T-cell (primary cell): ENCODE measurements at regions not wholly inside any gene's neighbourhood (a gene's known extent, or its start where the extent isn't known, plus 50 kb on each side); places are given as distances from the start of the nearest gene placed in this dataset.
"Not testable (repeated sequence)": the region's sequence is repeated elsewhere in the genome, so short reads cannot be mapped to it uniquely, and the experiment has no call there.

Experiments
- ATAC-seq, 4 experiments: fragments of 200-7000 bp in 3 of 4; fragments of 150-1000 bp in 1 of 4; cut with Tn5 transposase; replicated peaks in 1 of 4; 1 replicate in 3 of 4; 2 replicates in 1 of 4; pipeline ENCODE4 v1.10.0; 2021; ENCODE audit warnings: moderate library complexity in 3 of 4, mild to moderate bottlenecking in 2 of 4, moderate number of reproducible peaks in 1 of 4
- CTCF ChIA-PET, 2 donors: fragments of 300-600 bp; sonication (Branson Sonifier 250); formaldehyde crosslinking; loops; one replicate each; lab custom pipeline; 2022; ENCODE audit warnings: antibody characterized with exemption in 2 of 2; lab: Charles Lee
- POLR2A ChIA-PET, 2 donors: fragments of 300-600 bp; sonication (Branson Sonifier 250); formaldehyde crosslinking; loops; one replicate each; lab custom pipeline; 2022; ENCODE audit warnings: antibody characterized with exemption in 2 of 2; lab: Charles Lee
- DNase-seq, 35 experiments: peaks; one replicate each; pipeline versions ENCODE4 v3.0.0 to v3.0.0-alpha.2; 2013 to 2023
- H3K27ac ChIP-seq: one replicate; pipeline ENCODE4 v1.5.1; 2013; ENCODE audit warnings: low read length
- H3K27me3 ChIP-seq, 2 experiments: replicated peaks in 1 of 2; 1 replicate in 1 of 2; 2 replicates in 1 of 2; pipeline versions ENCODE4 v1.6.1 to v1.7.0; 2013; ENCODE audit warnings: low read length in 1 of 2, mixed read lengths in 1 of 2; ENCODE audit not compliant: control insufficient read depth in 2 of 2, insufficient read depth in 2 of 2; ENCODE audit errors: extremely low read depth in 1 of 2
- H3K36me3 ChIP-seq, 2 donors: 1 replicate in 1 of 2; 2 replicates in 1 of 2; pipeline versions ENCODE4 v1.6.1 to v1.7.0; 2013; ENCODE audit warnings: low read length in 1 of 2; ENCODE audit not compliant: control insufficient read depth in 2 of 2, insufficient read depth in 1 of 2; ENCODE audit errors: extremely low read depth in 1 of 2
- H3K4me1 ChIP-seq, 2 experiments: 1 replicate in 1 of 2; 2 replicates in 1 of 2; pipeline versions ENCODE4 v1.6.1 to v1.7.0; 2013; ENCODE audit warnings: low read length in 2 of 2, mixed read lengths in 1 of 2; ENCODE audit not compliant: insufficient read depth in 2 of 2, control insufficient read depth in 1 of 2; ENCODE audit errors: extremely low read depth in 1 of 2
- H3K4me3 ChIP-seq, 2 donors: 1 replicate in 1 of 2; 2 replicates in 1 of 2; pipeline versions ENCODE4 v1.5.1 to v1.7.0; 2013; ENCODE audit warnings: mild to moderate bottlenecking in 2 of 2, low read length in 1 of 2, moderate library complexity in 1 of 2; ENCODE audit not compliant: control insufficient read depth in 1 of 2; ENCODE audit errors: extremely low read depth in 1 of 2
- H3K9me3 ChIP-seq: 2 replicates; pipeline ENCODE4 v1.7.0; 2013
- H3K27ac Mint-ChIP-seq, 2 donors: one replicate each; pipeline ENCODE4 v1.8.0; 2020 to 2021; ENCODE audit warnings: mild to moderate bottlenecking in 2 of 2, mixed read lengths in 2 of 2
- H3K27me3 Mint-ChIP-seq, 2 donors: one replicate each; pipeline ENCODE4 v1.8.0; 2021 to 2022; ENCODE audit warnings: mixed read lengths in 2 of 2
- H3K36me3 Mint-ChIP-seq: one replicate; pipeline ENCODE4 v1.8.0; 2021; ENCODE audit warnings: mixed read lengths
- H3K4me1 Mint-ChIP-seq, 3 donors: one replicate each; pipeline ENCODE4 v1.8.0; 2020 to 2022; ENCODE audit warnings: mixed read lengths in 3 of 3, mild to moderate bottlenecking in 1 of 3
- H3K4me3 Mint-ChIP-seq, 3 donors: one replicate each; pipeline ENCODE4 v1.8.0; 2020 to 2022; ENCODE audit warnings: mild to moderate bottlenecking in 3 of 3, mixed read lengths in 3 of 3, moderate library complexity in 3 of 3
- H3K9me3 Mint-ChIP-seq, 3 donors: one replicate each; pipeline ENCODE4 v1.8.0; 2020 to 2022; ENCODE audit warnings: mixed read lengths in 3 of 3
- WGBS: methylation state at CpG from one replicate; pipeline ENCODE4 v1.1.5; 2013; ENCODE audit warnings: missing lambda C conversion rate; ENCODE audit not compliant: insufficient coverage; 5-methylcytosine and 5-hydroxymethylcytosine counted together

DNA sequence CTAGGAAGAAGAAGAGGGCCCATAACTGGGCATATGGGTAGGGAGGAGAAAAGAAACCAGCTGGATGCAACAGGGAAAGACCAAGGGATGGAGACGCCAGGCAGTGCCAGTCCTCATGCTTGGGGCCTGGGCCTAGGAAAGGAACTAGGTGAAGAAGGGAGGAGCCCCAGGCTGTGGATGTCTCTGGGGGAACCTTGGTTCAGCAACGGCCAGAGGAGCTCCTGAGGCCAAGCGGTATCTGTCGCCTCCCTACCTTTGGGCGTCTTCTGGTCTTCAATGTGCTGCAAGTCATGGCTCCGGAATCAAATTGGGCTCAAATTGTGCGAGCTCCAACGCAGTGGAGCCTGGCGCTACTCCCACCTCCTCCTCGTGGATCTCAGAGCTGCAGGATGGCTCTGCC is 153.6 kb downstream of the FOXD4L6 start:
- H3K36me3 ChIP-seq, H3K27me3 ChIP-seq, ATAC-seq, H3K4me1 ChIP-seq, H3K9me3 Mint-ChIP-seq, POLR2A ChIA-PET, H3K4me3 ChIP-seq, H3K27me3 Mint-ChIP-seq, H3K27ac ChIP-seq, H3K9me3 ChIP-seq, H3K4me1 Mint-ChIP-seq, DNase-seq, H3K36me3 Mint-ChIP-seq, CTCF ChIA-PET, H3K27ac Mint-ChIP-seq, H3K4me3 Mint-ChIP-seq: not testable (repeated sequence)
- WGBS, result no CpG with 5 or more reads among the region's 10 CpGs

GRCh38 chr9:40971773-40972172 is 156.7 kb downstream of the FOXD4L6 start:
- H3K9me3 ChIP-seq, POLR2A ChIA-PET, H3K4me3 Mint-ChIP-seq, H3K27ac Mint-ChIP-seq, H3K4me1 ChIP-seq, H3K36me3 ChIP-seq, CTCF ChIA-PET, H3K27me3 Mint-ChIP-seq, H3K36me3 Mint-ChIP-seq, ATAC-seq, H3K27me3 ChIP-seq, H3K27ac ChIP-seq, H3K4me1 Mint-ChIP-seq, H3K4me3 ChIP-seq, H3K9me3 Mint-ChIP-seq, DNase-seq: not testable (repeated sequence)
- 33% methylated on average over 1 of the region's 3 CpGs for WGBS

DNA sequence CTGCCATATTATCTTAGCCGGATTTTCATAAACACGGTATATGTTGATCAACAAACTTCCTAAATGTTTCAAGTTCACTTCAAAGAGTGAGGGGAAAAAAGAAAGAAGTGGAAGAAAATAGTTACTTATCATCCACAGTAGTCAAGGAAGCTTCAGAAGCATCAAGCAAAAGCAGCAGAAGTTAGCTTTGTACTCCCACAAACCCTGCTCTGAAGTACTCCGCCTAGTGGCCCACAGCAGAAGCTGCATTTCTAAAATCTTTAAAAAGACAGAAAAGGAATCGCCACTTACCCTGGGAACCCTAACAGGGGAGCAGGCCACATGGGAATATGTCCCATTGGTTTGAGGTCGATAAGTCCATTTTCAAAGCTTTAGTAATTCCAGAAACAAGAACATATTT is 158.1 kb downstream of the FOXD4L6 start:
- H3K4me1 ChIP-seq, H3K4me3 ChIP-seq, H3K4me1 Mint-ChIP-seq, H3K4me3 Mint-ChIP-seq, H3K27me3 ChIP-seq, H3K9me3 Mint-ChIP-seq, POLR2A ChIA-PET, H3K36me3 Mint-ChIP-seq, H3K9me3 ChIP-seq, H3K27ac ChIP-seq, H3K27ac Mint-ChIP-seq, H3K36me3 ChIP-seq, CTCF ChIA-PET, DNase-seq, ATAC-seq, H3K27me3 Mint-ChIP-seq: not testable (repeated sequence)
- WGBS, result no CpG with 5 or more reads among the region's 5 CpGs

DNA sequence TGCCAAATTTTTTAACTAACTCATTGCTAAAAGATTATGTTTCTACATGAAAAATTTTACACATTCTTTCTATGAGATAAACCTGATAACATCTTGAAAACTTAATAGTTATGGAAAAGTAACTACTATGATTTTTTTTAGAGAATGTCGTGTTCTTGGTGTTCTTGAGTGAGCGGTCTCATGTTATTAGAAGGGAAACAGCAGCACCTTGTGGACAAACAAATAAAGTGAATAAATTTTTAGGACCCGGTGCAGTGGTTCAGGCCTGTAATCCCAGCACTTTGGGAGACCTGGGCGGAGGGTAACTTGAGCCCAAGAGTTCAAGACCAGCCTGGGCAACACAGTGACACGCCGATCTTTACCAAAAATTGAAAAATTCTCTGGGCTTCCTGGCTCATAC is 166.0 kb downstream of the FOXD4L6 start:
- H3K27me3 Mint-ChIP-seq, DNase-seq, H3K27me3 ChIP-seq, H3K9me3 Mint-ChIP-seq, H3K27ac Mint-ChIP-seq, CTCF ChIA-PET, H3K4me1 Mint-ChIP-seq, H3K4me1 ChIP-seq, H3K4me3 Mint-ChIP-seq, H3K27ac ChIP-seq, H3K36me3 ChIP-seq, H3K4me3 ChIP-seq, POLR2A ChIA-PET, H3K36me3 Mint-ChIP-seq, ATAC-seq, H3K9me3 ChIP-seq: not testable (repeated sequence)
- no CpG with 5 or more reads among the region's 6 CpGs for WGBS

GRCh38 chr9:40951876-40952494 is 176.5 kb downstream of the FOXD4L6 start:
- ATAC-seq, H3K36me3 ChIP-seq, POLR2A ChIA-PET, H3K27ac ChIP-seq, H3K9me3 Mint-ChIP-seq, H3K4me1 ChIP-seq, CTCF ChIA-PET, H3K4me3 ChIP-seq, H3K27me3 ChIP-seq, H3K4me1 Mint-ChIP-seq, H3K27ac Mint-ChIP-seq, H3K9me3 ChIP-seq, H3K27me3 Mint-ChIP-seq, DNase-seq, H3K4me3 Mint-ChIP-seq: not testable (repeated sequence)
- 88% methylated on average over 17 of the region's 17 CpGs for WGBS
- peaks cover 29% of the 10 kb centered on the region for H3K36me3 Mint-ChIP-seq

DNA sequence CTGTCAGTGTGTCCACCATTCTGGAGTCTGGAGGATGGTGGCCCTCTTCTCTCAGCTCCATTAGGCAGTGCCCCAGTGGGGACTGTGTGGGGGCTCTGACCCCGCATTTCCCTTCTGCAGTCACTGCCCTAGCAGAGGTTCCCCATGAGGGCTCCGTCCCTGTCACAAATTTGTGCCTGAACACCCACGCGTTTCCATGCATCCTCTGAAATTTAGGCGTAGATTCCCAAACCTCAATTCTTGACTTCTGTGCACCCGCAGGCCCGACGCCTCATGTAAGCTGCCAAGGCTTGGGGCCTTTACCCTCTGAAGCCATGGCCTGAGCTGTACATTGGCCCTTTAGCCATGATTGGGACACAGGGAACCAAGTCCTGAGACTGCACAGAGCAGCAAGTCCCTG is 182.3 kb downstream of the FOXD4L6 start:
- H3K36me3 ChIP-seq, H3K4me3 ChIP-seq, H3K4me1 Mint-ChIP-seq, POLR2A ChIA-PET, H3K27me3 Mint-ChIP-seq, H3K27me3 ChIP-seq, H3K4me1 ChIP-seq, CTCF ChIA-PET, H3K9me3 ChIP-seq, ATAC-seq, H3K27ac ChIP-seq, H3K27ac Mint-ChIP-seq, H3K9me3 Mint-ChIP-seq, H3K36me3 Mint-ChIP-seq, H3K4me3 Mint-ChIP-seq, DNase-seq: not testable (repeated sequence)
- 96% methylated on average over 8 of the region's 8 CpGs for WGBS

DNA sequence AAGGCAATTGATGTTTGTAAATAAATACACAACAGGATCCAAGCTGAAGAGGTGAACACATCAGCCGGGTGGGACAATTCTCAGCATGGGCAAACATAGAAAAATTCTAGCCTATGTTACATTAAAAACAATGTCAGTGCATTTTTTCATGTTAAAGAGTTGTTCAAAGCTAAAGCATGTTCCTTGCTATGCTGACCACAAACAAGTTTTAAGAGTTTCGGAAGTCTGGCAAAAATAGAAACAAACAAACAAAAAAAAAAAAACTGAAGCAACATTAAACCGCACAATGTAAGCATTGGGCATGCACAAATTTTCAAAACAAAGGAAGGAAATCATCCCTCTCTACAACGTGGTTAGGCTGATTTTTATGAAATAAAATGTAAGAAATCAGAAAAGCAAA is 185.8 kb downstream of the FOXD4L6 start:
- H3K9me3 Mint-ChIP-seq, result peaks cover 11 to 22% (median 19%) of the 10 kb centered on the region in 3 donors
- H3K4me3 ChIP-seq, H3K4me1 Mint-ChIP-seq, POLR2A ChIA-PET, H3K4me3 Mint-ChIP-seq, H3K27ac ChIP-seq, H3K27me3 Mint-ChIP-seq, H3K27me3 ChIP-seq, H3K36me3 Mint-ChIP-seq, H3K27ac Mint-ChIP-seq, H3K4me1 ChIP-seq, DNase-seq, H3K36me3 ChIP-seq, CTCF ChIA-PET, H3K9me3 ChIP-seq, ATAC-seq: not testable (repeated sequence)
- no CpG with 5 or more reads among the region's 4 CpGs for WGBS
